GM21576 (cell line): ENCODE measurements at regions not wholly inside any gene's neighbourhood (a gene's known extent, or its start where the extent isn't known, plus 50 kb on each side); places are given as distances from the start of the nearest gene placed in this dataset.
A peak's percentile ranks its signal among the peaks of the same experiment; 100 is the strongest.
"Not testable (repeated sequence)": the region's sequence is repeated elsewhere in the genome, so short reads cannot be mapped to it uniquely, and the experiment has no call there.

Experiments used
- ATAC-seq: cut with Tn5 transposase; IDR thresholded peaks from one replicate; pipeline ENCODE4 v1.9.1; 2021; ENCODE audit warnings: mild to moderate bottlenecking, moderate library complexity; ENCODE audit not compliant: unreplicated experiment

DNA sequence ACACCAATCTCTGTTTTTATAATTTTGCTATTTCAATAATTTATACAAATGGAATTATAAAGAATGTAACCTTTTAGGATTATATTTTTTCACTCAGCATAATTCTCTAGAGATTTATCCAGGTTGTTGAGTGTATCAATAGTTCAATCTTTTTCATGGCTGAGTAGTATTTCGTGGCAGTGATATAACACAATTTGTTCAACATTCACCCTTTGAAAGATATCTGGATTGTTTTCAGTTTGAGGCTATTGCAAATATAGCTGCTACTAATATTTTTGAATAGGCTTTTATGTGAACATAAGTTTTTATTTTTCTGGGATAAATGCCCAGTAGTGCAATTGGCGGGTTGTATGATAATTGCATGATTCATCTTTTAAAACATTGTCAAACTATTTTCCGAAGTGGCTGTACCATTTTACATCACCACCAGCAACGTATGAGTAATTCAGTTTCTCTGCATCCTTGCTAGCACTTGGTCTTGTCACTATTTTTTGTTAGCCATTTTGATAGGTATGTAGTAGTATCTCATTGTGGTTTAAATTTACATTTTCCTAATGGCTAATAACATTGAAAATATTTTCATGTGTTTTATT lies 55.6 kb upstream of the ABCD3 start:
- ATAC-seq: no peak

DNA sequence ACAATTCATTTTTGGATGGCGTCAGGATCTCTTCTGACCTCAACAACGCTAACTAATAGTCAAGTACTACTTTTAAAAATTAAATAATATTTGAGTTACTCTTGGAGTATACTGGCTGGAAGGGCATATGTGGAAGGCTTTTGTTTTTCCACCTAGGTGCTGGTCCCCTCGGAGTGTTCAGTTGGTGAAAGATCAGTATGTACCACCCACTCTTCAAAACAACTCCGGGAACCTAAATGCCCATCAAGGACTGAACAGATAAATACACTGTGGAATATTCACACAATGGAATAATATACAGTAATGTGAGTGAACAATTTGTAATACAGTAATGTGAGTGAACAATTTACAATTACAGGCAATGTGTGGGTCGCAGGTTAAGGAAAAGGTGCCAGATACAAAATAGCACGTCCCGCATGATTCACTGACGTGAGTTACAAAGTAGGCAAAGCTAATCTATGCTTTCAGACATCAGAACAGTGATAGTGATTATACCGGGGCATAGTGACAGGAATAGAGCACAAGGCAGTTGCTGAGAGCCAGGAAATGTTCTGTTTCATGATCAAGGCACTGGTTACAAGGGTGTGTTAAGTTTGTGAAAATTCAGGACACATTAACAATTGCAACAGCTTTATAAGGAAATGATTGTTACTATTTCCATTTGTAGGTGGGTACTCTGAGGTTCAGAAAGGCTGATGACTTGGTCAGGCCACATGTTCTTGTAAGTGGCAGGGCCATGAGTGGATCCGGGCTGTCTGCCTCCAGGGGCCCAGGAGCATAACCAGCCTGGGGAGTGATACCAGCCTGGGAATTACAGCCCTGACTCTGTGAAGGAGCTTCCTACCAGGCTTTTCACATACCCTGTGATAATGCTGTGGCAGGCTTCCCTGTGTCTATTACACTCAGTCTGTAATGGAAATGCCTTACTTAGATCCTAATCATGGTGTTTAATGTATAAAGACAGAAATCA lies 59.3 kb upstream of the ABCD3 start:
- no peak for ATAC-seq

DNA sequence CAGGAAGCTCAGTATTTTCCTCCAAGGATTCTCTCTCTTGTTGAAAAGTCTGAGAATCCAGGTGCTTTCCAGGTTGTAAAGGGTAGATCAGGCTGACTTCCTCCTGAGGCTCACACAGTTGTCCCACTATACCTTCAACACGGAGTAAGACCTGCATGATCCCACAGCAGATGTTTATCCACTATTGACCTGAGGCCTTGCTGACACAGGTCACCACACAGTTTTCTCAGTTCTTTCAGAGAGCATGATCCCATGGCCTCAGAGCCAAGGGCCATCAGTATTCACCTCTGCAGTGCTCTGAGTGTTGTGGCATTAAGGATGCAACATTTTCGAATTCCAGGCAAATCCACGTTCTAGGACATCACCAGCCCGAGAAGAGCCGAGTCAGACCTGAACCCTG lies 60.5 kb upstream of the ABCD3 start:
- ATAC-seq: no peak

DNA sequence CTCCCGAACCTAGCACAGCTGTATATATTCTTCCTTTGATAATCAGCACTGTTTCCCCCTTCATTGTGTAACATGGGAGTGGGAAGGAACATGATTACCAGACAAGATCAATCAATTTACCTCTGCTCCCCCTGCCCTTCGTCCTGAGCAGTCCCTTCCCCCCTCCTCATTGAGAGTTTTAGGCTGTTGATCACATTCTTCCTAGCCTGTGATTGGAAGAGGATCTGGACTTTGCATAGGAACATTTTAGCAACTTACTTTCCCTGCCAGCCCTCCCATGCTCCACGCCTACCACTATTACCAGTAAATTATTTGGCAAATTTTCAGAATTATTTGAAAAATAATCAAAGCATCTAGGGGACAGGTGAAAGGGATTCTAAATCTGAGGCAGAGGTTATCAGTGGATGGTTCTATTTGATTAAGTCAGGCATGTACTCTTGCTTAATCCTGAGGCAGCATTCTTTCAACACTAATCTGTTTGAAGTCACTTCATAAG lies 62.7 kb upstream of the ABCD3 start:
- no peak for ATAC-seq

DNA sequence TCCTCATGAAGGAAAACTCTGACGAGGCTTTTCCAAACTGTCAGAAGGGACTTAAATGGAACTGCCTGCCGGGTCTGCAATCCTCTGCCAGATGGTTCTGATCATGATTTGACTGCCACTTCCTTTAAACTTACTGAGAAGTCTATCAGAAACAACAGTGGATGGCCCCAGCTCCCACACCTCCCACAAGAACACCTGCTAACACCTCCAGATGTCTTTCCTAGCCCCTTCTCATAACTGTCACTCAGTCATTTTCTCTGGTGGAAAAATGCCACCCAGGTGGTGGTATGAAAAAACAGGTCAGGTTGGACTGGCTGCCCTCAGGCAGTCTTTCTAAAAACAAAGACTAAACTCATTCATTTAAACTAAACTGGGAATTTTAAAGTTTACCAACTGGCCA lies 66.7 kb upstream of the ABCD3 start:
- ATAC-seq: no peak

DNA sequence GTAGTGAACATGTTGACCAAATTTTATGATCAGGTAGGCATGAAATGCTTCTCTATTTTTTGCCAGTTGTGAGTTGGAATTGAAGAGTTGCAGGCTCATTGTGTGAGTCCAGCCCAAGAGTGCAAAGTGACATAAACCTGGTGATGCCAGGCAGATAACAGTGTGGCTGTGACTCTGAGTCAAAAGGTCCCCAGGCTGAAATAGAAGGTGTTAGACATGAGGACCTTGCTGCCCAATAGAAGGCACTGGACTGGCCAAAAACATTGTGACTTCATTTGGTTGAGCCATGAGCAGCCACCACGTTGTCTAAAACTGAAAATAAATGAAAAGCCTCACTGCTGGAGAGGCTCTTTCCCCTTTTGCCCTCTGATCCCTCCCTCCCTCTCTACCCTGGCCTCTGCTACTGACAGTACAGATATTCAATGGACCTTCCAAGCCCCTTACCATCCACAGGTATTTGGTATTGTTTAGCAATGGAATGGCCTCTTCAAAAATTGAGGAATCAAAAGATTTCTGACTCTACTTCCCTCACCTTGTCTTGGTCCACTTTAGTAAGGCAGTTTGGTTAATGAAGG lies 67.8 kb upstream of the ABCD3 start:
- ATAC-seq: no peak

DNA sequence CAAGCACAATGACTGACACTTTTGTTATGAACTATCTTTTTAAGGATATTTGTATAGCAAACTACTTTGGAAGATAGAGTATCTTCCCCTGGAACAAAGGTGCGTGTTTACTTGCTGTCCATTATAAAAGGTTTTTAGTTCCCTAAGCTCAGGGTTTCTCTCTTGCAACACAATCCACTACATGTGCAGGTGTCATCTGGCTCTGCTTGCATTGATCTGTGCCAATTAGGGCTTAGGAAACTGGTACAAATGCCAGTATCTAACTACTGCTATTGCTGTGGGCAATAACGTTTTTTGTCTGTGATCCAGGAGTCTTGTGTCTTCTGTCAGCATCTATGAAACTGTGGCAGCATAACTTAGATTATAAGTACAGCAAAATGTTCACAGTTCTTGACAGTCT lies 68.3 kb upstream of the ABCD3 start:
- ATAC-seq: no peak

DNA sequence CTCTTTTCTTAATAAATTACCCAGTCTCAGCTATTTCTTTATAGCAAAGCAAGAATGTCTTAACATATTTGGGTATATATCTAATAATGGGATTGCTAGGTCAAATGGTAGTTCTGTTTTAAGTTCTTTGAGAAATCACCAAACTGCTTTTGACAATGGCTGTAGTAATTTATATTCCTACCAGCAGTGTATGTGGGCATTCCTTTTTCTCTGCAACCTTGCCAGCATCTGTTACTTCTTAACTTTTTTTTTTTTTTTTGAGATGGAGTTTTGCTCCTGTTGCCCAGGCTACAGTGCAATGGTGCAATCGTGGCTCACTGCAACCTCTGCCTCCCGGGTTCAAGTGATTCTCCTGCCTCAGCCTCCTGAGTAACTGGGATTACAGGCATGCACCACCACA lies 69.8 kb upstream of the ABCD3 start:
- not testable (repeated sequence) for ATAC-seq

DNA sequence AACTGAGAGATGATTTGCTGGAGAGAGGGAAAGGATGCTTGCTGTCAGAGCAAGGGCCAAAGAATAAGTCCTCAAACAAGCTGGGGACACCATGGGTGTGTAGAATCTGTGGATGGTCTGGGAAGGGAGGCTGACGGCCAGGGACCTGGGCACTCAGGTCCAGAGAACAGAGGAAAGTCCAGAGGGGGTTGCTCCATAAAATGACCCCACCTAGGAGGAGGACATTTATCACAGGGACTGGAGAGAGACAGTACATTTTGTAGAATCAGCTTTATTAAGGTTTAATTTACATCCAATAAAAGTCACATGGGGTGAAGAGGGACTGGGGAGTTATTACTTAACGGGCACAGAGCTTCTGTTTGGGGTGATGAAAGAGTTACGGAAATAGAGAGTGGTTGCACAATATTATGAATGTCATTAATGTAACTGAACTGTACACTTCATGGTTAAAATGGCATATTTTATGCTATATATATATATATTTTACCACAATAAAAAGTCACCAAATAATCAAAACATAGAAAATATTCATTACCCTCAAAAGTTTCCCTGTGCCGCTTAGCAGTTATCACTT lies 73.0 kb upstream of the ABCD3 start:
- no peak for ATAC-seq

DNA sequence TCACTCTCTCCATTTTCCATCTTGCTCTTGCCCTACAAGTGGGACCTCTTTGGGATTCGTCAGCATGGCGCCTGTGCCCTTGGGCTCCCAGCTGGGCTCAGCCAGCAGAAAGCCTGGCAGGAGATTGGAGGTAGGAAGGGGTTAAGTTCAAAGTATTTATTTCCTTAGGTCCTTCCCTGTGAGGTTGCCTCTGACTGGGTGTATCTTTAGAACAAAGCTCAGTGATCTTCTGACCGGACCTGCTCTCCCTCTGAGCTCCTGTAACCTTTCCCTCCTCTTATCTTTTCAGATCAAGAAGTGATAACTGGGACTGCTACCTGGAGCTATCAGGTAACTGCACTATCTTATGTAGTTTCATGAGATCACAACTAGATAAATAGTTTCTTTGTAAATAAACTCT lies 75.8 kb upstream of the ABCD3 start:
- no peak for ATAC-seq

DNA sequence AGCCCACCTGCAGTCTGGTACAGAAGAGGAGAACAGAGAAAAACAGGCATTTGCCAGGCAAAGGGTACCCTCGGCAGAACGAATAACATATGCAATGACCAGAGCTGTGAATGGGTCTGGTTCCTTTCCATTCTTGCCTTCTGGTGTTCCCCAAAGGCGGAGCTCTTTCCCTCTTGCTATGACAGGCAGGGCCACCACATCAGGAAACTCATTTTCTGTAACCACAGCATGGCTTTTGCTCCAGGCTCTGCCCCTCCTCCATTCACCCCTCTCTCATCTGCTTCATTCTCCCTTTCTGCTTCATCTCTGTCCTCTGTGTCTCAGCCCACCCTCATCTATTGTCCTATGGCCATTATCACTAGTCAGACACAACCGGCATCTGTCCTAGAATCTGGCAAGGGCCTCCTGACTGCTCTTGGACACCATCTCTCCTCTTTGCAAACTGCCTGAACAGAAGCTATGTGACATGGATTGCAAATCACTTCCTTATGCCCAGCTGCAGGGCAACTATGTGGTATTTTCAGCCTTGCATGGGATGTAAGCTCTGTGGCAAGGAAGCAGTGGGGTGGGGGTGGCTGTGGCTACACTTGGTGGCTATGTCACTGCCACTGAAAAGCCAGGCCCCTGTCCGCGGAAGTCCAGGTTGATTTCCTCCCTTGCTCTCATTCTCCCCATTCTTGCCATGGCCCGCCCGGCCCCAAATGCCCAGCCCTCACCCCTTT lies 78.8 kb upstream of the ABCD3 start:
- ATAC-seq: no peak

DNA sequence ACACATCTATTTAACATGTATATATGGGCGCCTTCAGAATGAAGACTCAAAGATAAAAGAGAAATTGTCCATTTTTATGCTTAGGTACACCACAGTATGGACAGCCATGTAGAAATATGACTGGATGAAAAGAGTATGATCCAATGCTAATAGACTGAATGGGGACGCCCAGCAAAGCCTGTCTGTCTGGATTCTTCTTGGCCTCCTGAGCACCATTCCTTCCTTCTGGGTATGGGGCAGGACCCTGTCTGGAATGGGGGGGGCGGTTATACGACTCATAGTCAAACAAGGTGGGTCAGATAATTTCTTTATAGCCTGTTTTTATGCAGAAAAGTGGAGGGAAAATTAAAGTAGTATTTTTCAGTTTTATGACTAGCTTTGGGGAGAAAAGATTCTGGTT lies 81.2 kb upstream of the ABCD3 start:
- ATAC-seq: no peak

DNA sequence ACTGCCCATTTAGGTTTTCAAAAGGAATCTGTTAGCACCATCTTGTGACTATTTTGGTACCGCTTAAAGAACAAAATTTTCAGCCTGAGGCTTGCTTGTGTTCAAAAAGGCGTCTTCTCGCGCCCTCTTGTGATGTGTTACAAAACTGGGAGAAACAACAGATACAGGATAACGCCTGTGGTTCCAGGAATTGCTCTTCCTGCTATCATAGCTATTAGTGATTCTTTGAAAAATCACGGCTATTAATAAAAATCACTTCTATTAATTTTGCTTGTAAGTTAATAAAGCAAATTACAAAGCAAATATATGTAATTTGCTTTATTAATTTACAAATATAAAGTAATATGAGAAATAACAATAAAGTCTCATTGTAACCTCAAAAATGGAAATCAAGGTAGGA lies 82.2 kb upstream of the ABCD3 start:
- ATAC-seq: no peak

DNA sequence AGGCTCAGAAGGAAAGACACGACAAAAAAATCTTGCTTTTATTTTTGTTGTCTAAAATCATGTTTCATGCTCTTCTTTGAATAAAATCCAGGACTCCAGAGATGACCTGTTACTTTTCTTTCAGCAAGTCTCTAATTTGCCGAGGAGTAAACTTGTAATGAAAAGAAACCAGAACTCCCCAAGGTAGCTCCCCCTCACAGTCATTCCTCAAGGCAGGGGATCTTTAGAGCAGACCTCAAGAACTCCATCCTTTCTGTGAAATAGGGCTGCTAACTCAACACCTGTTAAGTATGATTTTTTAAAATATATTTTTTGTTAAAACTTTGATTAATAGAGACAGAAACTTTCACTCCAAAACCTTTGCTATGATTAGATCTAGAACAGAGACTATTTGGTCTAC lies 82.7 kb upstream of the ABCD3 start:
- ATAC-seq: no peak

DNA sequence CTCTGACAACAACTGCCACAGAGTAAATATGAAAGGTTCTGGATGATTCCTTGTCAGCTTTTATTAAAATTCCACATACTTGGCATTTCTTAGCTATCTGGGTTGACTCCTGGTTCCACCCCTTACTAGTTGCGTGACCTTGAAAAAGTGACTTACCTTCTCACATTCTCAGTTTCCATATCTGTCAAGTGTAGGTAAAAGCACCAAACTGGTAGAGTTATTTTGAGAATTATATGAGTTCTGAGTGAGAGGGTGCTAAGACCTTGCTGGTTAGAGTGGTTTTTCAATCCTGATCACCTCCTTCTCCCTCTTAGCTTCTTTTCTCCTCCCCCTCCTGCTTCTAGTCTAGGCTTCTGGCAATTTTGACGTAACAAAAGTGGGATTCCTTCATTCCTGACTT lies 83.4 kb upstream of the ABCD3 start:
- ATAC-seq: peak; percentile 40

DNA sequence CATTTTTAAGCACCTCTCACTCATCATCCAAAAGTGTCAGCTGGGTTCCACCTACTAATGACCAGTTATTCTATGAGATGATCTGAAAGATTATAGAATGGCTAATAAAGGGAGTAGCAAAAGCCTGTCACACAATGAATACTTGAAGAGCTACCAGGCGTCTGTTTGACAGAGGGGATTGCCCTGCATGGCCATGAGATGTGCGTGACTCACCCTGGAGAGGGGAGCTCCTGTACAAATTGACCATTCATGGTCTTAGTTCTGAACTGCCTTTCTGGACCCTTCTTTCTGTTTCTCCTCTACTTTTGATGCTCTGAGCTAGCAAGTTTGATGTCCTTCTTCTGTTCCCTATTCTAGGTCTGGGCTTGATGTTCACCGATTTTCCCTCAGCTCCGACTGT lies 85.2 kb upstream of the ABCD3 start:
- ATAC-seq: no peak

DNA sequence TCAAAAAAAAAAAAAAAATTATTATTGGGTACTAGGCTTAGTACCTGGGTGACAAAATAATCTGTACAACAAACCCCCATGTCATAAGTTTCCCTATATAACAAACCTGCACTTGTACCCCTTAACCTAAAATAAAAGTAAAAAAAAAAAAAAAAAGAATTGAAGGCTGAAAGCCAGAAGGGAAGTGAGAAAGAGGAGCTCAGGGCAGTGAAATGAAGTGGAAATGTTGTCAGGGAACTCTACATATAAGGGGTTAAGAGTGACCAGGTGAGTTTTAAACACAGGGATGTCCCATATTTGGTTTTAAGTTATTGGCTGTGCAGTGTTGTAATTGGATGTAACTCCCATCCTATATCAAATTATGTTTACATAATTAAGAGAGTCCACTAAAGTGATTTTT lies 85.7 kb upstream of the ABCD3 start:
- ATAC-seq: no peak

DNA sequence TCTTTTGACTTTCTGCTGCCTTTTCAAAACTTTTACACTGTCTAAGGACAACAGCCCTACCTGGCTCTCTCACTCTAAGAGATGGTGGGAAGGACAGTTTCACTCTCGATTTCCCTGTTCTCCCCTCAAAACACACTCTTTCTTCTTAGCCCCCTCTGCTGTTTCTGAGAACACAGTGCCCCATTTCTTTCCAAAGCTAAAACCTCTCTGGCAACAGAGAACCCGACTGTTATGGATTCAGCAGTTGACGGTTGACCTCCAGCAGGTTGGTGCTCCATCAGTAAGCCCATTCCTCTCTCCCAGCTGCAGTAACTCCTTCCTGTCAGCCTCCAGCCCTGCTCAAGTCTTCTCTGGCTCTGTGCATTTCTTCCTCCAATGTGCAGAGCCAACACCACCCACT lies 88.2 kb upstream of the ABCD3 start:
- ATAC-seq: no peak

DNA sequence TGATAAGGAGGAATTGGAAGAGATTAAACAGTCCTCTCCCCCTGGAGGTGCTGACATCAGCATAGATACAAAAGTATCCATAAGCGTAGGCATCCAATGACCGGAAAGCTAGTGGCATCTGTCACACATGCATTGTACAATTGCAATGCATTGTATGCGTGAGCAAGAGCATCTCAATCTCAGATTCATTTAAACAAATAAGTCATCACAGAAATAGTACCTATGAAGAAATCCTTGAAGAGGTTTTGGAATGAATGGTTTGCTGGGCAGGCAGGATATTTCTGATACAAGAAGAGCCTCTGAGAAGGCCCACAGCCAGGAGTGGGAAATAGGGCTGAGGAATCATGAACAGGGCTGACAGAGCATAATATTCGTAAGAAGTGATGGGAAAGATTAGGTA lies 88.9 kb upstream of the ABCD3 start:
- ATAC-seq: no peak

DNA sequence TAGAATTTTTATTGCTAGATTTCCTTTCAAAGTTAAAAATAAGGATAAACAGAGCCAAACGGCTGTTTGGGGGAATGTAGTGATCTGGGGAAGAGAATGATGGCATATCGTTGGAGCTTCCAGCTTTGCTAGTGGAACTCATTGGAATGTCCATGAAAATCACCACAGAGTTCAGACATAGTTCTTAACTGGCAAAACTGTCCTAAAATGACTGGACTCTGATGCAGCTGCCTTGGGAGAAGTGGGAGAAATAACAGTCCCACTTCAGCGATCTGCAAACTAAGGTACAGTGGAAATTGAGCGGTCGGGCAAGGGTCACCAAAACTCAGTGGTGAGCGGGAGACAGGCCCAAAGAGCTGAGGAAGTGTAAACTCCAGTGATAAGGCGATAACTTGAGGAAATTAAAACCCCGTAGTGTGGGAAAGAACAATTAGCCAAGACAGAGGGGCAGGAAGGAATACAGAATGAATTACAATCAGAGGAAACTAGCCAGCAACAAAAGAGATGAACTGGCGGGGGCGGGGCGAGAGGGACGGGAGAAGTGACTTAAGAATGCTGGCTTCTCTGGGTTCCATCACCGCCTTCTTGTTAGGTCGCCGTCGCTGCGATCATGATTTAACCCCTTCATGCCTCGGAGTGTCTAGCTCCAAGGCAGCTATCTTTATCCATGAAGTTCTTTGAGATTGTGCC lies 89.8 kb upstream of the ARHGAP29 start:
- no peak for ATAC-seq
